GM19023 (cell line): ENCODE measurements at regions not wholly inside any gene's neighbourhood (a gene's known extent, or its start where the extent isn't known, plus 50 kb on each side); places are given as distances from the start of the nearest gene placed in this dataset.
A peak's percentile ranks its signal among the peaks of the same experiment; 100 is the strongest.

ENCODE experiments used
- ATAC-seq: cut with Tn5 transposase; IDR thresholded peaks from one replicate; pipeline ENCODE4 v1.9.1; 2021; ENCODE audit warnings: mild to moderate bottlenecking, moderate library complexity; ENCODE audit not compliant: unreplicated experiment

- peak; percentile 93 for ATAC-seq
Measured at GRCh38 chrX:65034668-65035445, 58.6 kb upstream of the ZC4H2 start, which contains the start of gene ZC3H12B. TSS of gene ZC3H12B (plus strand) at chrX:65034826.

- ATAC-seq: no peak
Measured at GRCh38 chrX:65034292-65034667, 58.0 kb upstream of the ZC4H2 start.
